GM12873 (cell line): ENCODE measurements at regions not wholly inside any gene's neighbourhood (a gene's known extent, or its start where the extent isn't known, plus 50 kb on each side); places are given as distances from the start of the nearest gene placed in this dataset.

Experiments
- CTCF ChIP-seq: IDR thresholded peaks from 2 replicates; pipeline ENCODE4 v1.5.1; 2012; ENCODE audit warnings: low read depth, mild to moderate bottlenecking, moderate library complexity, low read length, control low read depth; ENCODE audit not compliant: insufficient read depth; ENCODE audit errors: missing control alignments

- no peak for TF ChIP-seq CTCF
Observed at GRCh38 chr2:176979981-176980710, 232.4 kb upstream of the HNRNPA3 start.

GRCh38 chr2:176984987-176985386, 227.6 kb upstream of the HNRNPA3 start:
- no peak for TF ChIP-seq CTCF

- no peak for TF ChIP-seq CTCF
Observed at GRCh38 chr2:176985871-176986270, 226.7 kb upstream of the HNRNPA3 start.

GRCh38 chr2:176986487-176986886, 226.1 kb upstream of the HNRNPA3 start:
- TF ChIP-seq CTCF, result no peak

- TF ChIP-seq CTCF, result no peak
Observed at GRCh38 chr2:176991411-176991810, 221.2 kb upstream of the HNRNPA3 start.

- TF ChIP-seq CTCF, result no peak
Observed at GRCh38 chr2:176997074-176997791, 215.4 kb upstream of the HNRNPA3 start.

GRCh38 chr2:176997792-176998169, 214.8 kb upstream of the HNRNPA3 start:
- no peak for TF ChIP-seq CTCF
